Panc1 (cell line): ENCODE measurements at regions not wholly inside any gene's neighbourhood (a gene's known extent, or its start where the extent isn't known, plus 50 kb on each side); places are given as distances from the start of the nearest gene placed in this dataset.

Source experiments
- ATAC-seq: fragments of 200-7000 bp; cut with Tn5 transposase; 2 replicates; pipeline ENCODE4 v1.9.1; 2020; ENCODE audit warnings: mild to moderate bottlenecking, moderate library complexity
- BruUV-seq: library from RNA; stranded (reverse); fragments of 400-500 nt; replicated peaks from 2 replicates; lab custom pipeline; 2021; lab: Mats Ljungman, UMichigan
- CTCF ChIA-PET: fragments of 300-600 bp; sonication (Branson Sonifier 250); formaldehyde crosslinking; loops from one replicate; lab custom pipeline; 2022; ENCODE audit warnings: antibody characterized with exemption; lab: Charles Lee
- POLR2A ChIA-PET: fragments of 300-600 bp; sonication (Branson Sonifier 250); formaldehyde crosslinking; loops from one replicate; lab custom pipeline; 2022; ENCODE audit warnings: antibody characterized with exemption; lab: Charles Lee
- DNase-seq: peaks from one replicate; pipeline ENCODE4 v3.0.0-alpha.2; 2010; ENCODE audit warnings: low read depth, low spot score
- H3K27ac ChIP-seq: 2 replicates; pipeline ENCODE4 v1.5.1; 2011; ENCODE audit warnings: mild to moderate bottlenecking, low read length, inconsistent platforms
- H3K27me3 ChIP-seq: fragments of 200-500 bp; sonication (Bioruptor generic); 2 replicates; pipeline ENCODE4 v1.6.0; 2014; ENCODE audit warnings: low read length, inconsistent platforms; ENCODE audit not compliant: control insufficient read depth, insufficient read depth
- H3K36me3 ChIP-seq: fragments of 200-500 bp; sonication (Bioruptor generic); 2 replicates; pipeline ENCODE4 v1.5.1; 2014; ENCODE audit warnings: inconsistent platforms, mild to moderate bottlenecking, low read length, moderate library complexity; ENCODE audit not compliant: control insufficient read depth, insufficient read depth
- H3K4me1 ChIP-seq: 2 replicates; pipeline ENCODE4 v1.5.1; 2011; ENCODE audit warnings: inconsistent platforms, mild to moderate bottlenecking, low read length, moderate library complexity; ENCODE audit not compliant: control insufficient read depth, insufficient read depth
- H3K4me3 ChIP-seq, 2 experiments: 2 replicates each; pipeline ENCODE4 v1.5.1; 2011 to 2012; ENCODE audit warnings: low read depth in 2 of 2, low read length in 2 of 2, mild to moderate bottlenecking in 2 of 2, inconsistent platforms in 1 of 2, moderate library complexity in 1 of 2
- H3K9me3 ChIP-seq: fragments of 200-500 bp; sonication (Bioruptor generic); 2 replicates; pipeline ENCODE4 v1.5.1; 2014; ENCODE audit warnings: low read depth, mild to moderate bottlenecking, inconsistent platforms, low read length, moderate library complexity; ENCODE audit not compliant: control insufficient read depth, insufficient read depth
- POLR2AphosphoS5 ChIP-seq: IDR thresholded peaks from 2 replicates; pipeline ENCODE4 v1.6.1; 2012; ENCODE audit warnings: mild to moderate bottlenecking, low read depth, low read length, moderate library complexity
- SIN3A ChIP-seq: IDR thresholded peaks from 2 replicates; pipeline ENCODE4 v1.6.1; 2012; ENCODE audit warnings: low read depth, mild to moderate bottlenecking, low read length, moderate library complexity, borderline replicate concordance; ENCODE audit not compliant: insufficient read depth
- TCF7L2 ChIP-seq: IDR thresholded peaks from 2 replicates; pipeline ENCODE4 v1.6.1; 2011; ENCODE audit warnings: mild to moderate bottlenecking, low read depth, low read length, inconsistent platforms
- in situ Hi-C: cut with HindIII; loops from 2 replicates; pipeline ENCODE4 v1.10.0; 2016; ENCODE audit warnings: low sequenced_read_pairs, low pct_unique_long_range_greater_than_20kb
- intact Hi-C: fragments of 100-400 bp; cut with micrococcal nuclease; formaldehyde crosslinking; loops from one replicate; pipeline ENCODE4 v1.10.0; 2022; ENCODE audit not compliant: unreplicated experiment
- TF ChIP-seq, protein P1 (sequence below), 2 experiments: IDR thresholded peaks; 2 replicates each; pipeline ENCODE4 v1.6.1; 2011 to 2012; ENCODE audit warnings: low read depth in 2 of 2, control low read depth in 1 of 2, low read length in 1 of 2, mild to moderate bottlenecking in 1 of 2, moderate library complexity in 1 of 2; ENCODE audit not compliant: insufficient read depth in 1 of 2
- TF ChIP-seq, protein P2 (sequence below): fragments of 450-650 bp; IDR thresholded peaks from 2 replicates; pipeline ENCODE4 v1.5.1; 2017; ENCODE audit warnings: mild to moderate bottlenecking

DNA sequence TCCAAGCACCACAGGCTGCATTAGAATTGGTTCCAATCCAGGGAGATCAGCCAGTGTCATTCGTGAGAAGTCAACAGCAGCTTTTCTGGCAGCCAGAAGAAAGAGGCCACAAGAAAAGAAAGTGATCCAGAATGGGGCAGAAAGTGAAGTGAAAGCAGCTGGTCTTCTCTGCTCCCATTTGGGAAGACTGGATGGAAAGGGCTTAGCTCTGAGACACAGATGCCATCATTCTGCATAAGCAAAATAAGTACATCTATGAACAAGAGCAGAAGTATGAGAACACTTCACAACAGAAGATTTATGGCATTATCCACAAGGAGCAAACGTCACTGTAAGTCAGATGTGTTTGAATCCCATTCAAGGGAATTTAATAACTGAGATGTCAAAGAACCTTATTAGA lies 326.5 kb upstream of the ESRRG start:
- POLR2A ChIA-PET = no interaction called here
- Histone ChIP-seq H3K36me3 (no peaks in the 10 kb centered on the region), H3K4me3 (no peak overlapping the region), H3K9me3 (no peaks in the 10 kb centered on the region), H3K27ac (no peak overlapping the region), H3K27me3 (no peaks in the 10 kb centered on the region), H3K4me1 (no peaks in the 10 kb centered on the region)
- ATAC-seq = no peak
- no TSS peak for BruUV-seq
- CTCF ChIA-PET = no interaction called here
- intact Hi-C loops (no loop called here), in situ Hi-C loops (no loop called here)
- DNase-seq = no peak
- TF ChIP-seq, protein P1, sequence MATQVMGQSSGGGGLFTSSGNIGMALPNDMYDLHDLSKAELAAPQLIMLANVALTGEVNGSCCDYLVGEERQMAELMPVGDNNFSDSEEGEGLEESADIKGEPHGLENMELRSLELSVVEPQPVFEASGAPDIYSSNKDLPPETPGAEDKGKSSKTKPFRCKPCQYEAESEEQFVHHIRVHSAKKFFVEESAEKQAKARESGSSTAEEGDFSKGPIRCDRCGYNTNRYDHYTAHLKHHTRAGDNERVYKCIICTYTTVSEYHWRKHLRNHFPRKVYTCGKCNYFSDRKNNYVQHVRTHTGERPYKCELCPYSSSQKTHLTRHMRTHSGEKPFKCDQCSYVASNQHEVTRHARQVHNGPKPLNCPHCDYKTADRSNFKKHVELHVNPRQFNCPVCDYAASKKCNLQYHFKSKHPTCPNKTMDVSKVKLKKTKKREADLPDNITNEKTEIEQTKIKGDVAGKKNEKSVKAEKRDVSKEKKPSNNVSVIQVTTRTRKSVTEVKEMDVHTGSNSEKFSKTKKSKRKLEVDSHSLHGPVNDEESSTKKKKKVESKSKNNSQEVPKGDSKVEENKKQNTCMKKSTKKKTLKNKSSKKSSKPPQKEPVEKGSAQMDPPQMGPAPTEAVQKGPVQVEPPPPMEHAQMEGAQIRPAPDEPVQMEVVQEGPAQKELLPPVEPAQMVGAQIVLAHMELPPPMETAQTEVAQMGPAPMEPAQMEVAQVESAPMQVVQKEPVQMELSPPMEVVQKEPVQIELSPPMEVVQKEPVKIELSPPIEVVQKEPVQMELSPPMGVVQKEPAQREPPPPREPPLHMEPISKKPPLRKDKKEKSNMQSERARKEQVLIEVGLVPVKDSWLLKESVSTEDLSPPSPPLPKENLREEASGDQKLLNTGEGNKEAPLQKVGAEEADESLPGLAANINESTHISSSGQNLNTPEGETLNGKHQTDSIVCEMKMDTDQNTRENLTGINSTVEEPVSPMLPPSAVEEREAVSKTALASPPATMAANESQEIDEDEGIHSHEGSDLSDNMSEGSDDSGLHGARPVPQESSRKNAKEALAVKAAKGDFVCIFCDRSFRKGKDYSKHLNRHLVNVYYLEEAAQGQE (IDR thresholded peaks at IDR 0.05; ENCODE audit: insufficient read depth in 1 of 2, low read depth in 2 of 2, low read length in 1 of 2) = no peak
- TF ChIP-seq SIN3A = no peak
- no peak for TF ChIP-seq POLR2AphosphoS5
- TF ChIP-seq TCF7L2 = no peak
- TF ChIP-seq, protein P2, sequence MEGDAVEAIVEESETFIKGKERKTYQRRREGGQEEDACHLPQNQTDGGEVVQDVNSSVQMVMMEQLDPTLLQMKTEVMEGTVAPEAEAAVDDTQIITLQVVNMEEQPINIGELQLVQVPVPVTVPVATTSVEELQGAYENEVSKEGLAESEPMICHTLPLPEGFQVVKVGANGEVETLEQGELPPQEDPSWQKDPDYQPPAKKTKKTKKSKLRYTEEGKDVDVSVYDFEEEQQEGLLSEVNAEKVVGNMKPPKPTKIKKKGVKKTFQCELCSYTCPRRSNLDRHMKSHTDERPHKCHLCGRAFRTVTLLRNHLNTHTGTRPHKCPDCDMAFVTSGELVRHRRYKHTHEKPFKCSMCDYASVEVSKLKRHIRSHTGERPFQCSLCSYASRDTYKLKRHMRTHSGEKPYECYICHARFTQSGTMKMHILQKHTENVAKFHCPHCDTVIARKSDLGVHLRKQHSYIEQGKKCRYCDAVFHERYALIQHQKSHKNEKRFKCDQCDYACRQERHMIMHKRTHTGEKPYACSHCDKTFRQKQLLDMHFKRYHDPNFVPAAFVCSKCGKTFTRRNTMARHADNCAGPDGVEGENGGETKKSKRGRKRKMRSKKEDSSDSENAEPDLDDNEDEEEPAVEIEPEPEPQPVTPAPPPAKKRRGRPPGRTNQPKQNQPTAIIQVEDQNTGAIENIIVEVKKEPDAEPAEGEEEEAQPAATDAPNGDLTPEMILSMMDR = no peak

DNA sequence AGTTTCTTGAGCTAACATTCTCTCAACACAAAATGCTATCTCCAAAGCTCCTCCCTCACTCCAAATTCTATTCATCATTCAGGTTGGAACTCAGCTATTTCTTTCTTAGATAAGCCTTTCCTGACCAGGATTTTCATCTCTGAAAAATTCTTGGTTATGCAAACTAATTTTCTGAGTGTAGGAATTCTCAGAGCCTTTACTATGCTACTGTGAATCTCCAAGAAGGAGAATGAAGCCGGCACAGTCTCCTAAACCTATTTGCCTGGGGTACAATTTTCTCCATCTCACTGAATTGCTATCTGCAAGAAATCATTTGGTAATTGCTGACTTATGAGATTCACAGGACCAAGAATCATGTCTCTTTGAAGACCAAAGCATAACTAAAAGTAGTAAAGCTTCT lies 325.9 kb upstream of the ESRRG start:
- no peak for DNase-seq
- Histone ChIP-seq H3K27me3 (no peaks in the 10 kb centered on the region), H3K4me3 (no peak overlapping the region), H3K4me1 (no peaks in the 10 kb centered on the region), H3K36me3 (no peaks in the 10 kb centered on the region), H3K9me3 (no peaks in the 10 kb centered on the region), H3K27ac (no peak overlapping the region)
- no peak for ATAC-seq
- POLR2A ChIA-PET = no interaction called here
- no peak for TF ChIP-seq TCF7L2
- TF ChIP-seq, protein P1 (IDR thresholded peaks at IDR 0.05; ENCODE audit: insufficient read depth in 1 of 2, low read depth in 2 of 2, low read length in 1 of 2) = no peak
- TF ChIP-seq SIN3A = no peak
- intact Hi-C loops (no loop called here), in situ Hi-C loops (no loop called here)
- CTCF ChIA-PET = no interaction called here
- BruUV-seq = no TSS peak
